Raji (cell line): ENCODE measurements at regions not wholly inside any gene's neighbourhood (a gene's known extent, or its start where the extent isn't known, plus 50 kb on each side); places are given as distances from the start of the nearest gene placed in this dataset.

Source experiments
- POLR2A ChIP-seq: IDR thresholded peaks from 2 replicates; pipeline ENCODE4 v1.6.1; 2011; ENCODE audit warnings: low read depth, low read length, control low read depth; ENCODE audit not compliant: insufficient read depth

DNA sequence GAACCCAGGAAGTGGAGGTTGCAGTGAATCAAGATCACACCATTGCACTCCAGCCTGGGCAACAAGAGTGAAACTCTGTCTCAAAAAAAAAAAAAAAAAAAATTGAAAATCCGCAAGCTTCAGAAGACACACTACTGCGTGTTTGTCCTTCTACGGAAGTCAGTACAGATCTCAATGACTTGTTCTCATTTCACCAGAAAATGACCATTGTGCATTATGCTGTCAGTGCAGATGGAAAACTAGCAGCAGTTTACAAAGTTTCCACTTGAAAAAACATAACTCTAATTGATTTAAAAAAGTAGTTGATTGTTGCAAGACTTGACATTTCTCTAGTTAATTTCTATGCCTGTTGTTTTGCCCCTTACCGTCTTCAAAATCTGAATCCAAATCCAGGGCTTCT lies 298.0 kb upstream of the DMRT1 start:
- TF ChIP-seq POLR2A = no peak

DNA sequence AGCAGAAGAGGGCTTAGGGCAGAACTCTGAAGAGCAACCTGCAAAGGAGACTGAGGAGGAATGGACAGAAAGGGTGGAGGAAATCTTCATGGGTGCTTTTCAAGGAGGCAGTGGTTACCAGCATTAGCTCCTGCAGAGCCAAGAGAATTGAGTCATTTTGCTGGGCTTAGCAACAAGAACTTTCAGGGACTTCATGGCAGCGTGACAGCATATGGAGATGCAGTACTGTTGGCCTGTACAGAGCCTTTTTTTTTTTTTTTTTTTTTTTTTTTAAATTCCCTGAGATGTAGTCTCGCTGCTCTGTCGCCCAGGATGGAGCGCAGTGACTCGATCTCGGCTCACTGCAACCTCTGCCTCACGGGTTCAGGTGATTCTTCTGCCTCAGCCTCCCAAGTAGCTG lies 296.0 kb upstream of the DMRT1 start:
- no peak for TF ChIP-seq POLR2A

DNA sequence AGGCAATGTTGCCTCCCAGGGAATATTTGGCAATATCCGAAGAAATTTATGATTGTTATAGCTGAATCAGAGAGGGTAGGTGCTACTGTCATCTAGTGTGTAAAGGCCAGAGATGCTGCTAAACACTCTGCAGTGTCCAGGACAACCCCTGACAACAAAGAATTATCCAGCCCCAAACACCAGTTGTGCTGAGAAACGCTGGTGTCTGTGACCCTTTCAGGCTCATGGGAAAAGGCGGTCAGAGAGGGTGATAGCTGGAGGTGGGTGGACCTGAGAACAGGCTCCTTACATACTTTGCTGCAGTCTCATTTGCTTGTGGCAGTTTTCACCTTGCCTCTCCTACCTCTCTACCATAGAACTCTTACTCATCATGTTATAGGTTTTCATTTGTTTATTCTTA lies 295.3 kb upstream of the DMRT1 start:
- TF ChIP-seq POLR2A = no peak

DNA sequence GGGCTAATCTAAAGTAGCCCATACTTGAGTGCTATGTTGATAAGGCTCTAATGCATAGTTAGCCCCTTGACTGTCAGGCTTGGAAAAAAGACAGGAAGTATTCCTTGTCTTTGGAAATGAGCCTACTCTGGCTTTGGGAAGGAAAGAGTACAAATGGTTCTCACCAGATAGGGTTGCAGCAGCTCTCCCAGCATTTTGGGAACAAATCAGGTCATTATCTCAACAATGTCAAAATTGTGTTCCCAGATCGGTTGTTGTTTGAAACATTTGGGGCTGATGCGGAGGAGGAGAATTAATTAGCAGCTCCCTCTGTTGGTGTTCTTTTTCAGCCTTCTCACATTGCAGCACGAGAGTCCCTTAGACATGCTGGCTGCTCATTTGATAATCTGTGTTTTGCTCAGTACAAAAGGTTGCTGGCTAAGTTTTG lies 294.7 kb upstream of the DMRT1 start:
- no peak for TF ChIP-seq POLR2A

DNA sequence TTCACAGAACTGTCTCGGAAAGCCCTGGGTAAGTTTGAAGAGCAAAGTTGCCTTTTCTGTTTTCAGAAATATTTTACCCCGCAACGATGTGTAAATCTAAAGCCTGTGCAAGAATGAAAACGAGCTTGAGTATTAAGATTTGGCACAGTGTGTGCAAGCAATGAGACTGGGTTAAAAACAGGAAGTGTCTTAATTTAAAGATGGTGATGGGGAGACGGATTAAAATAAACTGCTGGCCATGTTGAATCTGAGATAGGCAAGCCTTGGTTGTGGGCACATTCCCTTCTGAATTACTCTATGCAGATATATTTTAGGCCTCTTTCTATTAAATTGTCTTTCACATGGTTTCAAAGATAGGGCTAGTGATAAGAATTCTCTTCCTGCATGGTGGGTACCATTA lies 294.2 kb upstream of the DMRT1 start:
- TF ChIP-seq POLR2A = no peak

DNA sequence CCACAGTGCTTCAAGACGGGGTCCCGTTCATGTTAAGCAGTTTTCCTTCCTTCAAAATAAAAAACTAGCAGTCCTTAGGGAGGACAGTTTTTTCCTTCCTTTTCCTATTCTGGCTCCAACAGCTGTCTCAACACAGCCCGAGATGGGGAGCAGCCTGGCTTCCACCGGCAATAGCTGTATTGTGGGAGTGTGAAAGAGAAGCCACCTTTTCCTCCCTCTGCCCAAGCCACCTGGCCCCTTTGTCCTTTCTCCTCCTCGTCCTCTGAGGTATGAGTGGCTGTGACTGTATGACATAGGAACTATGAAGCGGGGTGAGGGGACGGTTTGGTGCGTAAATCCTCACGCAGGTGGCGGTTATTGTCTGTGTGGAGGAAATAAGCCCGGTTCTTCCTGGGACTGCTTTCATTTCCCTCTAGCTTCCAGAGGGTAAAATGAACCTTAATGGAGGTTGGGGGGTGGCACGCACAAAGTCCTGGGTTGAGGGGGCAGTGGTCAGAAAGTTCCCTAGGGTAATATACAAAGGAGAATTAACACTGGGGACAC lies 292.0 kb upstream of the DMRT1 start:
- no peak for TF ChIP-seq POLR2A

DNA sequence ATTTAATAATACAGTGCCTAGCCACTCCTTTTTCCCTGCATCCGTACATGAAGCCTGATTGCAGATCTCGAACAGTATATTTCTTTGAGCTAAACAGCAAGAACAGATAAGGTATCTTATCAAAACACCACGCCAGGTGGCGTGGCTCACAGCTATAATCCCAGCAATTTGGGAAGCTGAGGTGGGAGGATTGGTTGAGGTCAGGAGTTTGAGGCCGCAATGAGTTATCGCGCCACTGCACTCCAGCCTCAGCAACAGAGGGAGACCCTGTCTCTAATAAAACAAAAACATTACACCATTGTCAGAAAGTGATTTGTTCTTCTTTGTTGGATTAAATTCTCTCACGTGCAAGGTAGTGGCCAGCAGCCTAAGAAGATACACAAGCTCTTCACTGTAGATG lies 291.2 kb upstream of the DMRT1 start:
- TF ChIP-seq POLR2A = no peak

DNA sequence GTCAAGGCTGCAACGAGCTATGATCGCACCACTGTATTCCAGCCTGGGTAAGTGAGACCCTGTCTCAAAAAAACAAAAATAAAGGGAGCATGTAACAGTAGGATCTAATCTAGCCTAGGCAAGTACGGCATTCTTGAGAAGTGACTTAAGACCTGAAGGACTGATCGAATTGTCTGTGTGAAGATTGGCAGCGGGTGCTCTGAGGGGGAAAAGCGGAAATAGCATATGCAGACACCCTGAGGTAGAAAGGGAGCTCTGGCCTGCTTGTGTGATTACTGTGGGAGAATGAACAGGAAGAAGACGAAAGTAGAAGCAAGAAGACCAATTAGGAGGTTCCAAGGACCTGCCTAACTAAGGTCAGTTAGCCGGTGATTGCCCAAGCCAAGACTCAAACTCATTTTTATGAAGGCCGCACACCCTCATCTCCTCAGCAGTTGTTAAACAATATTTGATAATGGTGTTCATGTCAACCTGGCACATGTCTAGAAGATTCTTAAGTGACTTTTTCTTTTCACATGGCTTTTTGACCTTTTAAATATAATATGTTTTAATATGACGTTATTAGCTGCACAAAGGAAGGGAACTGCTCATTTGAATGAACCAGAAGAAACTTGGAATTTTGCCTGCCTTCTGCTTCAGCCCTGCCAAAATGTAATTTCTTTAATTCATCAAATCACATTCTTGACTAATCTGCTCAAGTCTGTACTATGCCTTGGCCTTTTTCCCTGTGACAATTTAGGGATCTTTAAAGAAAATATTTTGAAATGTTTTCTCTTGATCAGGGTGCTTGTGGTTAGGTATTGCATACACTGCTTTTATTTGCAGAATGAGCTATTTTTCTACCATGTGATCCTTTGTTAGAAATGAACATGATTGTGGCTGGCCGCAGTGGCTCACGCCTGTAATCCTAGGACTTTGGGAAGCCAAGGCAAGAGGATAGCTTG lies 289.2 kb upstream of the DMRT1 start:
- no peak for TF ChIP-seq POLR2A

DNA sequence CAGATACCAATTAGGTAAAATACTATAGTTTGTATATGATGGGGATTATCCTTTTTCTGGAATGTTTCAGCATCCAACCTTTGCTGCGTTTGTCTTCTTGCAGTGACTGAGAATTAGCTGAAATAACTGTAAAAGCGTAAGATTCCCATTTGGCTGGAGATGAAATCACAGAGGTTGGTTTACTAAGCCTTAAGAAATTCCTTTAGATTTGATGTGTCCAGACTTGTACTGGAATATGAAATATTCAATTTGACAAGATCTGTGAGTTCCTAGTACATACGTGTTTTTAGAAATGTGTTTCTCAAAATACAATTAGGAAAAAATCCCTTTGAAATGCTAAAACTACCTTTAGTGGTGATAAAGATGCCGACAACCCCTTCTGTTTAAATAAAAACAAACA lies 286.0 kb upstream of the DMRT1 start:
- no peak for TF ChIP-seq POLR2A

DNA sequence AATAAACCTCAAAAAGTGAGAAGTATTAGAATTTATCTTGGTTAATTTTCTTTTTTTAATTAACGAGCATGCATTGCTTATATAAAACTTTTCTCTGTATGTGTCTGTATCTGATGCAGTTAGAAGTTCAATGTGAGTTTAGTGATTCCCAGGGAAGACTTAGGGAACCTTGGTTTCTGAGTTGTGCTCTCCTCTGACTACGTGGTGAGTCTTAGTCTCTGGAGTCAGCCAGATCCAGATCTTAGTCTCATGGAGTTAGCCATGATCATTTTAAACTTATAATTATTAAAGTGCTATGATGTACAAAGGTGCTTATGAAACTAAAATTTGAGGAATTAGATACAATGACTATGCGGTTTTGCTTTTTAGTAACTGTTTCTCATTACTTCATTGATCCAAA lies 285.3 kb upstream of the DMRT1 start:
- no peak for TF ChIP-seq POLR2A

DNA sequence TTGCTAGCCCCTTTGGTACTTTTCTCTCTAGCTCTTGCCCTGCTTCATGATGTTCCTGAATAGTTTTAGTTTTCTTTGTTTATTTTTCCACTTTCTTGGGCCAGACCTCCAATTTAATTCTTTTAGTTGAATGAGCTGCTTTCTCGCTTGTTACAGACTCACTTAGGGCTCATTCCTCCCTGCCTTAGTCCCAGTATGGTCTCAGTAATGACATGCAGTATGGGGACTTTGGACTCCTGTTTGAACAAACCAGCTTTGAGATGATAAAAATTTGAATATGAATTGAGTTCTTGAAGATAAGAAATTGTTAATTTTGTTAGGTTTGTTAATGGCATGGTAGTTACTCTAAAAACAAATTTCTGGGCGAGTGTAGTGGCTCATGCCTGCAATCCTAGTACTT lies 284.8 kb upstream of the DMRT1 start:
- no peak for TF ChIP-seq POLR2A

DNA sequence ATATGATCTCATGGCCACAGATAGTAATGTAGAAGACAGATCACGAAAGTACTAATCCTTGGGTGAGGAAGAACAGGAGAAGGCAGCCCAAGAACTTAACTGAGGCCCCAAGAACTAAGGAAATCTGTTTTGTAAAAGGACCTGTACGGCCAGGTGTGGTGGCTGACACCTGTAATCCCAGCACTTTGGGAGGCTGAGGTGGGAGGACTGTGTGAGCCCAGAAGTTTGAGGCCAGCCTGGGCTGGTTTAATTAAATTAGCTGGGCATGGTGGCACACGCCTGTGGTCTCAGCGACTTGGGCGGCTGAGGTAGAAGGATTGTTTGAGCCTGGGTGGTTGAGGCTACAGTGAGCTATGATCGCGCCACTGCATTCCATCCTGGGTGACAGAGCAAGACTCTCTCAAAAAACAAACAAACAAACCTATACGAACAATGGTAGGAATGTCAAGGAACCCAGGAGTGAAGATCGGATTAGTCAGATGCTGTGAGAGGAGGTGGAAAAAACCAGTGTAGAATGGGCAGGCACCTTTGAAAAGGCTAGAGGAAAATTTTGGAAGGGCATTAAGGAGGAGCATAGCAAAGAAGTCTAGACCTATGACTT lies 283.8 kb upstream of the DMRT1 start:
- TF ChIP-seq POLR2A = no peak

DNA sequence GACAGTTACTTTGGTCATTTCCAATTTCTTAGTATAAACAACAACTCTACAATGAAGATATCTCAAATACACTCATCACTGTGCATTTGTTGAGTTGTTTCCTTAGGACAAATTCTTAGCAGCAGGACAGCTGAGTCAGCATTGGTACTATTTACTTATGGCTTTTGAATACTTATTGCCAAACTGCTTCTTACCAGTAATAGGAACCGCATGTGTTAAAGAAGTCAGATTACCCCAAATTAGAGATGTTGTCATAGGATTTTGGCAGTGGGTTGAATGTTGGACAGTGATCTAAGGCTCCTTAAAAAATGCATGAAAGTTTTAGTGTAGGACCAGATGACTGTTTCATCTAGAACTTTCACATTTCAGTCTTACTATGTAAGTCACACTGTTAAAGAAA lies 280.1 kb upstream of the DMRT1 start:
- no peak for TF ChIP-seq POLR2A

DNA sequence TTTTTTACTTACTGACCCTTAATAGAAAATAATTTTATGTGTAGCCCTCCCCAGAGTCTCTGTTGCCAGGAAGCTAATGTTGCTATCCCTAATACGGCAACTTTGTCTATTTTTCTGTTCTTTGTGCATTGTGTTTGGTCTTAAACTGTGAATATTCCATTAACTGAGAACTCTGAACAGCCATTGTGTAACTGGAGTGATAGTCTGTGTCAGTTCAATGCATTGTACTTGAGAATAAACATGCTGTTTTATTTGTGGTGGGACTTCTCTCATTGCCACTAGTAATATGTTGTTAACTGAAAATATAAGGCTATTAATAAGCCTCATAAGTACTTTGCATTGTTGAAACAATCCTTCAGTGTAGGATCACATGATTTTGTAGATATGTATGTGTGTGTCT lies 278.3 kb upstream of the DMRT1 start:
- no peak for TF ChIP-seq POLR2A

DNA sequence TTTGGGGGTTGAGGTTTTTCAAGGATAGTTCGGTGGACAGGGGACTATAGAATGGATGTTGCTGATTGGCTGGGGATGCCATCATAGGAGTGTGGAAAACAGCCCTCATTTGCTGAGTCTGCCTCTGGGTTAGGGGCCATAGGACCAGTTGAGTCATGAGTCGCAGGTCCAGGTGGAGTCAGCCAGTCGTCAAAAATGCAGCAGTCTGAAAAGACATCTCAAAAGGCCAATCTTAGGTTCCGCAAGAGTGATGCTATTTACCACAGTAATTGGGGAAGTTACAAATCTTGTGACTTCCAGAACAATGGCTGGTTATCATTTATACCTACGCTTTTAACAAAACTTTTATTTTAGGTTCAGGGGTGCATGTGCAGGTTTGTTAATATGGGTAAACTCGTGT lies 276.0 kb upstream of the DMRT1 start:
- TF ChIP-seq POLR2A = peak; percentile 45; the same call in 1 of the 2 replicates

DNA sequence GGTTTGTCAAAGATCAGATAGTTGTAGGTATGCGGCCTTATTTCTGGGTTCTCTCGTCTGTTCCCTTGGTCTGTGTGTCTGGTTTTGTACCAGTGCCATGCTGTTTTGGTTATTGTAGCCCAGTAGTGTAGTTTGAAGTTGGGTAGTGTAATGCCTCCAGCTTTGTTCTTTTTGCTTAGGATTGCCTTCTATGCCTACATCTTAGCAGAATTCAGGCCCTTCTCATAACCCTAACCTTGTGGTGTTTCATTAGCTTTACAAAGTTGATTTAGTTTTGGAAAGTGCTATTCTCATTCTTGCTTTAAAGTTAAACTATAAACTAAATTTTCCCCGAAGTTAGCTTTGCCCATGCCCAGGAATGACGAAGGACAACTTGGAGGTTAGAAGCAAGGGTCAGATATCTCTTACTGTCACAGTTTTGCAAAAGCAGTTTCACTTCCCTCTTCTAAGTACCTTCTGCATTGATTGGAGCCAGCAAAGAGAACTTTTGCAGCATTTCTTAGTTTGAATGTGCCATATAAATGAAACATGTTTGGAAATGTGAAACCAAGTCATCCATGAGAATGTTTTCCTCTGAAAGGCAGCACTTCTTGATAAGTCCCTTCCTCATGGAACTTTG lies 274.3 kb upstream of the DMRT1 start:
- no peak for TF ChIP-seq POLR2A
